ENCODE measurements at regions not wholly inside any gene's neighbourhood (a gene's known extent, or its start where the extent isn't known, plus 50 kb on each side); places are given as distances from the start of the nearest gene placed in this dataset.

- Histone ChIP-seq H3K27me3 (replicated peaks in 2 of 5; ENCODE audit: control insufficient read depth in 4 of 5, insufficient read depth in 5 of 5, low read length in 4 of 5) (no peaks in the 10 kb centered on the region), H3K9me3 (ENCODE audit: control extremely low read depth in 1 of 5, control insufficient read depth in 4 of 5, insufficient read depth in 2 of 5, low read depth in 1 of 5, low read length in 4 of 5) (no peaks in the 10 kb centered on the region), H3K4me1 (ENCODE audit: control extremely low read depth in 1 of 4, control insufficient read depth in 4 of 4, insufficient read depth in 4 of 4, low read length in 3 of 4) (no peaks in the 10 kb centered on the region), H3K27ac (ENCODE audit: insufficient read depth in 1 of 2, low read depth in 1 of 2, low read length in 2 of 2, poor library complexity in 1 of 2, severe bottlenecking in 2 of 2) (no peak overlapping the region), H3K4me3 (ENCODE audit: control insufficient read depth in 1 of 7, extremely low read depth in 1 of 7, insufficient read depth in 4 of 7, low read depth in 2 of 7, low read length in 6 of 7) (no peak overlapping the region), H3K36me3 (ENCODE audit: control insufficient read depth in 4 of 4, insufficient read depth in 4 of 4, low read length in 3 of 4) (peaks cover 3 to 82% (median 63%) of the 10 kb centered on the region in 4 experiments)
- CTCF ChIA-PET = interaction anchor here (0.6 to 1.6 kb wide), 5 partner anchors 11 to 123 kb away, joined by 3 to 6 read pairs (median 4); no protein-coding TSS in a partner anchor
- POLR2A ChIA-PET = no interaction called here
- 96% methylated on average over 12 of the region's 14 CpGs for WGBS (ENCODE audit: insufficient coverage)
- DNase-seq = no peak
These were observed 103.1 kb upstream of the DMRT1 start for GRCh38 chr9:738209-738915.

GRCh38 chr9:739362-739761 lies 102.1 kb upstream of the DMRT1 start:
- DNase-seq = no peak
- POLR2A ChIA-PET = no interaction called here
- CTCF ChIA-PET = no interaction called here
- Histone ChIP-seq H3K27me3 (replicated peaks in 2 of 5; ENCODE audit: control insufficient read depth in 4 of 5, insufficient read depth in 5 of 5, low read length in 4 of 5) (no peaks in the 10 kb centered on the region), H3K4me3 (ENCODE audit: control insufficient read depth in 1 of 7, extremely low read depth in 1 of 7, insufficient read depth in 4 of 7, low read depth in 2 of 7, low read length in 6 of 7) (no peak overlapping the region), H3K9me3 (ENCODE audit: control extremely low read depth in 1 of 5, control insufficient read depth in 4 of 5, insufficient read depth in 2 of 5, low read depth in 1 of 5, low read length in 4 of 5) (no peaks in the 10 kb centered on the region), H3K27ac (ENCODE audit: insufficient read depth in 1 of 2, low read depth in 1 of 2, low read length in 2 of 2, poor library complexity in 1 of 2, severe bottlenecking in 2 of 2) (no peak overlapping the region), H3K36me3 (ENCODE audit: control insufficient read depth in 4 of 4, insufficient read depth in 4 of 4, low read length in 3 of 4) (peaks cover 3 to 88% (median 64%) of the 10 kb centered on the region in 4 experiments), H3K4me1 (ENCODE audit: control extremely low read depth in 1 of 4, control insufficient read depth in 4 of 4, insufficient read depth in 4 of 4, low read length in 3 of 4) (no peaks in the 10 kb centered on the region)

GRCh38 chr9:740221-740620 lies 101.3 kb upstream of the DMRT1 start:
- no peaks in the 10 kb centered on the region for H3K27me3 ChIP-seq (replicated peaks in 2 of 5; ENCODE audit: control insufficient read depth in 4 of 5, insufficient read depth in 5 of 5, low read length in 4 of 5)
- H3K36me3 ChIP-seq (ENCODE audit: control insufficient read depth in 4 of 4, insufficient read depth in 4 of 4, low read length in 3 of 4) = peaks cover 3 to 90% (median 65%) of the 10 kb centered on the region in 4 experiments
- WGBS (ENCODE audit: insufficient coverage) = 95% methylated on average over 2 of the region's 10 CpGs
- ChIA-PET POLR2A (no interaction called here), CTCF (no interaction called here)
- H3K4me3 ChIP-seq (ENCODE audit: control insufficient read depth in 1 of 7, extremely low read depth in 1 of 7, insufficient read depth in 4 of 7, low read depth in 2 of 7, low read length in 6 of 7) = no peak overlapping the region
- no peak overlapping the region for H3K27ac ChIP-seq (ENCODE audit: insufficient read depth in 1 of 2, low read depth in 1 of 2, low read length in 2 of 2, poor library complexity in 1 of 2, severe bottlenecking in 2 of 2)
- no peaks in the 10 kb centered on the region for H3K9me3 ChIP-seq (ENCODE audit: control extremely low read depth in 1 of 5, control insufficient read depth in 4 of 5, insufficient read depth in 2 of 5, low read depth in 1 of 5, low read length in 4 of 5)
- H3K4me1 ChIP-seq (ENCODE audit: control extremely low read depth in 1 of 4, control insufficient read depth in 4 of 4, insufficient read depth in 4 of 4, low read length in 3 of 4) = peaks cover 0 to under 1% (median under 1%) of the 10 kb centered on the region in 4 experiments
- no peak for DNase-seq

- H3K27me3 ChIP-seq (replicated peaks in 2 of 5; ENCODE audit: control insufficient read depth in 4 of 5, insufficient read depth in 5 of 5, low read length in 4 of 5) = no peaks in the 10 kb centered on the region
- DNase-seq = no peak
- peaks cover 0 to 13% (median 2%) of the 10 kb centered on the region in 4 experiments for H3K4me1 ChIP-seq (ENCODE audit: control extremely low read depth in 1 of 4, control insufficient read depth in 4 of 4, insufficient read depth in 4 of 4, low read length in 3 of 4)
- H3K36me3 ChIP-seq (ENCODE audit: control insufficient read depth in 4 of 4, insufficient read depth in 4 of 4, low read length in 3 of 4) = peaks cover 3 to 83% (median 63%) of the 10 kb centered on the region in 4 experiments
- ChIA-PET CTCF (interaction anchor here (1.4 to 1.7 kb wide), 2 partner anchors 22 to 126 kb away, joined by 3 to 4 read pairs; no protein-coding TSS in a partner anchor), POLR2A (no interaction called here)
- H3K27ac ChIP-seq (ENCODE audit: insufficient read depth in 1 of 2, low read depth in 1 of 2, low read length in 2 of 2, poor library complexity in 1 of 2, severe bottlenecking in 2 of 2) = no peak overlapping the region
- 99% methylated on average over 16 of the region's 16 CpGs for WGBS (ENCODE audit: insufficient coverage)
- H3K4me3 ChIP-seq (ENCODE audit: control insufficient read depth in 1 of 7, extremely low read depth in 1 of 7, insufficient read depth in 4 of 7, low read depth in 2 of 7, low read length in 6 of 7) = no peak overlapping the region
- H3K9me3 ChIP-seq (ENCODE audit: control extremely low read depth in 1 of 5, control insufficient read depth in 4 of 5, insufficient read depth in 2 of 5, low read depth in 1 of 5, low read length in 4 of 5) = no peaks in the 10 kb centered on the region
These were observed 99.4 kb upstream of the DMRT1 start for GRCh38 chr9:742104-742503.

GRCh38 chr9:742914-743589 lies 98.4 kb upstream of the DMRT1 start:
- H3K27ac ChIP-seq (ENCODE audit: insufficient read depth in 1 of 2, low read depth in 1 of 2, low read length in 2 of 2, poor library complexity in 1 of 2, severe bottlenecking in 2 of 2) = no peak overlapping the region
- peaks cover 0 to 21% (median 5%) of the 10 kb centered on the region in 4 experiments for H3K4me1 ChIP-seq (ENCODE audit: control extremely low read depth in 1 of 4, control insufficient read depth in 4 of 4, insufficient read depth in 4 of 4, low read length in 3 of 4)
- H3K4me3 ChIP-seq (ENCODE audit: control insufficient read depth in 1 of 7, extremely low read depth in 1 of 7, insufficient read depth in 4 of 7, low read depth in 2 of 7, low read length in 6 of 7) = no peak overlapping the region
- no peaks in the 10 kb centered on the region for H3K9me3 ChIP-seq (ENCODE audit: control extremely low read depth in 1 of 5, control insufficient read depth in 4 of 5, insufficient read depth in 2 of 5, low read depth in 1 of 5, low read length in 4 of 5)
- WGBS (ENCODE audit: insufficient coverage) = 100% methylated on average over 5 of the region's 8 CpGs
- peaks cover 3 to 75% (median 55%) of the 10 kb centered on the region in 4 experiments for H3K36me3 ChIP-seq (ENCODE audit: control insufficient read depth in 4 of 4, insufficient read depth in 4 of 4, low read length in 3 of 4)
- ChIA-PET CTCF (interaction anchor here (1.4 to 1.7 kb wide), 3 partner anchors 21 to 127 kb away, joined by 3 to 4 read pairs (median 3); no protein-coding TSS in a partner anchor), POLR2A (no interaction called here)
- no peaks in the 10 kb centered on the region for H3K27me3 ChIP-seq (replicated peaks in 2 of 5; ENCODE audit: control insufficient read depth in 4 of 5, insufficient read depth in 5 of 5, low read length in 4 of 5)
- no peak for DNase-seq

GRCh38 chr9:744046-744712 lies 97.3 kb upstream of the DMRT1 start:
- WGBS (ENCODE audit: insufficient coverage) = 98% methylated on average over 6 of the region's 9 CpGs
- DNase-seq = no peak
- Histone ChIP-seq H3K9me3 (ENCODE audit: control extremely low read depth in 1 of 5, control insufficient read depth in 4 of 5, insufficient read depth in 2 of 5, low read depth in 1 of 5, low read length in 4 of 5) (no peaks in the 10 kb centered on the region), H3K36me3 (ENCODE audit: control insufficient read depth in 4 of 4, insufficient read depth in 4 of 4, low read length in 3 of 4) (peaks cover 0 to 63% (median 45%) of the 10 kb centered on the region in 4 experiments), H3K27ac (ENCODE audit: insufficient read depth in 1 of 2, low read depth in 1 of 2, low read length in 2 of 2, poor library complexity in 1 of 2, severe bottlenecking in 2 of 2) (no peak overlapping the region), H3K4me1 (ENCODE audit: control extremely low read depth in 1 of 4, control insufficient read depth in 4 of 4, insufficient read depth in 4 of 4, low read length in 3 of 4) (peaks cover 7 to 33% (median 16%) of the 10 kb centered on the region in 4 experiments), H3K27me3 (replicated peaks in 2 of 5; ENCODE audit: control insufficient read depth in 4 of 5, insufficient read depth in 5 of 5, low read length in 4 of 5) (no peaks in the 10 kb centered on the region), H3K4me3 (ENCODE audit: control insufficient read depth in 1 of 7, extremely low read depth in 1 of 7, insufficient read depth in 4 of 7, low read depth in 2 of 7, low read length in 6 of 7) (no peak overlapping the region)
- POLR2A ChIA-PET = no interaction called here
- CTCF ChIA-PET = interaction anchor here (1.2 to 2.1 kb wide), 6 partner anchors 9 to 37 kb away, joined by 3 to 8 read pairs (median 4); no protein-coding TSS in a partner anchor

Data from common myeloid progenitor, CD34-positive (primary cell).